Prostate gland (tissue), 2 donors: ENCODE measurements at regions not wholly inside any gene's neighbourhood (a gene's known extent, or its start where the extent isn't known, plus 50 kb on each side); places are given as distances from the start of the nearest gene placed in this dataset.

Experiments used
- DNase-seq: peaks from one replicate; pipeline ENCODE4 v3.0.0-alpha.2; 2019; ENCODE audit warnings: low spot score
- H3K27ac ChIP-seq, 2 donors: fragments of 200-600 bp; sonication (generic); 2 replicates each; pipeline ENCODE4 v1.5.1; 2017 to 2019
- H3K27me3 ChIP-seq: fragments of 200-600 bp; sonication (generic); replicated peaks from 2 replicates; pipeline ENCODE4 v1.5.1; 2019; ENCODE audit not compliant: insufficient read depth
- H3K36me3 ChIP-seq, 2 donors: fragments of 200-600 bp; sonication (generic); 1 replicate in 1 of 2; 2 replicates in 1 of 2; pipeline versions ENCODE4 v1.5.1 to v1.8.1; 2017 to 2019
- H3K4me1 ChIP-seq: fragments of 200-600 bp; sonication (generic); replicated peaks from 2 replicates; pipeline ENCODE4 v1.5.1; 2019
- H3K4me3 ChIP-seq, 2 donors: fragments of 200-600 bp; sonication (generic); 2 replicates each; pipeline ENCODE4 v1.5.1; 2017 to 2019
- H3K9me3 ChIP-seq: fragments of 200-600 bp; sonication (generic); 2 replicates; pipeline ENCODE4 v1.5.1; 2017
- CTCF ChIP-seq, 4 experiments: fragments of 200-600 bp in 2 of 4; fragments of 450-650 bp in 2 of 4; sonication (generic) in 2 of 4; IDR thresholded peaks; 1 replicate in 3 of 4; 2 replicates in 1 of 4; pipeline ENCODE4 v1.5.1; 2016 to 2019; ENCODE audit warnings: antibody characterized with exemption in 4 of 4, mild to moderate bottlenecking in 2 of 4, moderate library complexity in 2 of 4
- POLR2A ChIP-seq: fragments of 450-650 bp; IDR thresholded peaks from one replicate; pipeline ENCODE4 v1.6.1; 2016; ENCODE audit warnings: antibody characterized with exemption, mild to moderate bottlenecking
- POLR2AphosphoS5 ChIP-seq: sonication (generic); formaldehyde crosslinking; IDR thresholded peaks from one replicate; pipeline ENCODE4 v1.6.1; 2017; ENCODE audit warnings: antibody characterized with exemption
- WGBS: methylation state at CpG from one replicate; pipeline ENCODE4 v1.1.5; 2018; 5-methylcytosine and 5-hydroxymethylcytosine counted together
- intact Hi-C: fragments of 100-400 bp; cut with DNase I; formaldehyde crosslinking; loops from one replicate; pipeline ENCODE4 v1.14.2; 2022

- no peak for DNase-seq
- H3K4me1 ChIP-seq, result no peaks in the 10 kb centered on the region
- H3K9me3 ChIP-seq, result no peaks in the 10 kb centered on the region
- intact Hi-C loops, result no loop called here
- no peaks in the 10 kb centered on the region for H3K36me3 ChIP-seq
- no peak overlapping the region for H3K4me3 ChIP-seq
- no peaks in the 10 kb centered on the region for H3K27me3 ChIP-seq
- H3K27ac ChIP-seq, result no peak overlapping the region
- 91% methylated on average over 5 of the region's 5 CpGs for WGBS
- TF ChIP-seq POLR2A (no peak), POLR2AphosphoS5 (no peak), CTCF (IDR thresholded peaks at IDR 0.05) (no peak)
These were observed 75.3 kb upstream of the TIAM2 start for GRCh38 chr6:154919806-154920205.

GRCh38 chr6:154920495-154921200 is 74.5 kb upstream of the TIAM2 start:
- 83% methylated on average over 8 of the region's 8 CpGs for WGBS
- Histone ChIP-seq H3K9me3 (no peaks in the 10 kb centered on the region), H3K4me1 (no peaks in the 10 kb centered on the region), H3K27me3 (no peaks in the 10 kb centered on the region), H3K36me3 (no peaks in the 10 kb centered on the region), H3K27ac (no peak overlapping the region), H3K4me3 (no peak overlapping the region)
- intact Hi-C loops, result no loop called here
- TF ChIP-seq POLR2A (no peak), POLR2AphosphoS5 (no peak), CTCF (IDR thresholded peaks at IDR 0.05) (no peak)
- no peak for DNase-seq

GRCh38 chr6:154921482-154921881 is 73.6 kb upstream of the TIAM2 start:
- H3K4me3 ChIP-seq, result no peak overlapping the region
- no peak for DNase-seq
- H3K4me1 ChIP-seq, result no peaks in the 10 kb centered on the region
- no peaks in the 10 kb centered on the region for H3K27me3 ChIP-seq
- H3K36me3 ChIP-seq, result no peaks in the 10 kb centered on the region
- intact Hi-C loops, result no loop called here
- no peaks in the 10 kb centered on the region for H3K9me3 ChIP-seq
- no peak overlapping the region for H3K27ac ChIP-seq
- WGBS, result 89% methylated on average over 4 of the region's 4 CpGs
- TF ChIP-seq CTCF (IDR thresholded peaks at IDR 0.05) (no peak), POLR2A (no peak)

GRCh38 chr6:154923199-154923869 is 71.8 kb upstream of the TIAM2 start:
- DNase-seq, result no peak
- no peaks in the 10 kb centered on the region for H3K4me1 ChIP-seq

More at GRCh38 chr6:154923199-154923869, 71.8 kb upstream of the TIAM2 start:
- H3K27ac ChIP-seq, result no peak overlapping the region
- TF ChIP-seq CTCF (IDR thresholded peaks at IDR 0.05), result no peak
- WGBS, result 82% methylated on average over 5 of the region's 5 CpGs
- H3K4me3 ChIP-seq, result no peak overlapping the region
- intact Hi-C loops, result no loop called here
- no peaks in the 10 kb centered on the region for H3K9me3 ChIP-seq
- no peaks in the 10 kb centered on the region for H3K27me3 ChIP-seq
- H3K36me3 ChIP-seq, result no peaks in the 10 kb centered on the region
